GM12873 (cell line): ENCODE measurements at regions not wholly inside any gene's neighbourhood (a gene's known extent, or its start where the extent isn't known, plus 50 kb on each side); places are given as distances from the start of the nearest gene placed in this dataset.

Experiments
- CTCF ChIP-seq: IDR thresholded peaks from 2 replicates; pipeline ENCODE4 v1.5.1; 2012; ENCODE audit warnings: low read depth, mild to moderate bottlenecking, moderate library complexity, low read length, control low read depth; ENCODE audit not compliant: insufficient read depth; ENCODE audit errors: missing control alignments

GRCh38 chr5:175242207-175242606, 201.8 kb downstream of the DRD1 start:
- TF ChIP-seq CTCF = no peak

GRCh38 chr5:175238326-175238725, 205.7 kb downstream of the DRD1 start:
- TF ChIP-seq CTCF = no peak

- no peak for TF ChIP-seq CTCF
These were observed 207.8 kb downstream of the DRD1 start for GRCh38 chr5:175236176-175236575.

GRCh38 chr5:175235251-175235960, 208.6 kb downstream of the DRD1 start:
- no peak for TF ChIP-seq CTCF

GRCh38 chr5:175230299-175230698, 213.7 kb downstream of the DRD1 start:
- no peak for TF ChIP-seq CTCF

GRCh38 chr5:175226506-175226905, 217.5 kb downstream of the DRD1 start:
- TF ChIP-seq CTCF = no peak

- TF ChIP-seq CTCF = no peak
These were observed 220.7 kb downstream of the DRD1 start for GRCh38 chr5:175223291-175223690.
